Testis (tissue), 2 donors: ENCODE measurements at regions not wholly inside any gene's neighbourhood (a gene's known extent, or its start where the extent isn't known, plus 50 kb on each side); places are given as distances from the start of the nearest gene placed in this dataset.

Experiments used
- POLR2A ChIP-seq: fragments of 450-650 bp; IDR thresholded peaks from one replicate; pipeline ENCODE4 v1.6.1; 2017; ENCODE audit warnings: antibody characterized with exemption, mild to moderate bottlenecking, moderate library complexity
- TF ChIP-seq, protein P1 (sequence below), 3 experiments: fragments of 450-650 bp in 2 of 3; fragments of 200-600 bp in 1 of 3; sonication (generic) in 1 of 3; IDR thresholded peaks; one replicate each; pipeline ENCODE4 v1.5.1; 2016 to 2019; ENCODE audit warnings: antibody characterized with exemption in 3 of 3, mild to moderate bottlenecking in 2 of 3, moderate library complexity in 1 of 3

GRCh38 chr15:85967553-85967952 lies 112.1 kb upstream of the AGBL1 start:
- no peak for TF ChIP-seq POLR2A
- TF ChIP-seq, protein P1, sequence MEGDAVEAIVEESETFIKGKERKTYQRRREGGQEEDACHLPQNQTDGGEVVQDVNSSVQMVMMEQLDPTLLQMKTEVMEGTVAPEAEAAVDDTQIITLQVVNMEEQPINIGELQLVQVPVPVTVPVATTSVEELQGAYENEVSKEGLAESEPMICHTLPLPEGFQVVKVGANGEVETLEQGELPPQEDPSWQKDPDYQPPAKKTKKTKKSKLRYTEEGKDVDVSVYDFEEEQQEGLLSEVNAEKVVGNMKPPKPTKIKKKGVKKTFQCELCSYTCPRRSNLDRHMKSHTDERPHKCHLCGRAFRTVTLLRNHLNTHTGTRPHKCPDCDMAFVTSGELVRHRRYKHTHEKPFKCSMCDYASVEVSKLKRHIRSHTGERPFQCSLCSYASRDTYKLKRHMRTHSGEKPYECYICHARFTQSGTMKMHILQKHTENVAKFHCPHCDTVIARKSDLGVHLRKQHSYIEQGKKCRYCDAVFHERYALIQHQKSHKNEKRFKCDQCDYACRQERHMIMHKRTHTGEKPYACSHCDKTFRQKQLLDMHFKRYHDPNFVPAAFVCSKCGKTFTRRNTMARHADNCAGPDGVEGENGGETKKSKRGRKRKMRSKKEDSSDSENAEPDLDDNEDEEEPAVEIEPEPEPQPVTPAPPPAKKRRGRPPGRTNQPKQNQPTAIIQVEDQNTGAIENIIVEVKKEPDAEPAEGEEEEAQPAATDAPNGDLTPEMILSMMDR (IDR thresholded peaks at IDR 0.05) = no peak
